GM21528 (cell line): ENCODE measurements at regions not wholly inside any gene's neighbourhood (a gene's known extent, or its start where the extent isn't known, plus 50 kb on each side); places are given as distances from the start of the nearest gene placed in this dataset.

Experiments used
- ATAC-seq: cut with Tn5 transposase; IDR thresholded peaks from one replicate; pipeline ENCODE4 v1.9.1; 2021; ENCODE audit warnings: mild to moderate bottlenecking, moderate library complexity; ENCODE audit not compliant: unreplicated experiment, low FRiP score

DNA sequence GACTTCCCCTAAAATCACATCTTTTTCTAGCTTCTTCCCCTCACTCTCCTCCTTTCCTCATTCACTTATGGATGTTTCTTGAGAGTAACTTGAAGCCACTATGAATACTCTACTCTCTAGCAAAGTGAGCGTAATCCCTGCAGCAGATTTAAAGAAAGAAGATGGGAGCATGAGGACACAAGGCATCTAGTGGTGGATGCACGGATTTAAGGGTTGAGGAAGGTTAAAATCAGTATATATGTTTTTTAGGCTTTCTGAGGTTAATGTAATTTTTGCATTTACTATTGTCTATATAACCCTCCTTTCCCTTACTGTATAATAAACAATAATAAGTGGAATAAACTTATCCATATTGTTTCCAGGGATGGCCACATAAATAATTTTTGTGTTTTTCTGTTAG is 495.2 kb upstream of the TPK1 start:
- ATAC-seq = no peak

DNA sequence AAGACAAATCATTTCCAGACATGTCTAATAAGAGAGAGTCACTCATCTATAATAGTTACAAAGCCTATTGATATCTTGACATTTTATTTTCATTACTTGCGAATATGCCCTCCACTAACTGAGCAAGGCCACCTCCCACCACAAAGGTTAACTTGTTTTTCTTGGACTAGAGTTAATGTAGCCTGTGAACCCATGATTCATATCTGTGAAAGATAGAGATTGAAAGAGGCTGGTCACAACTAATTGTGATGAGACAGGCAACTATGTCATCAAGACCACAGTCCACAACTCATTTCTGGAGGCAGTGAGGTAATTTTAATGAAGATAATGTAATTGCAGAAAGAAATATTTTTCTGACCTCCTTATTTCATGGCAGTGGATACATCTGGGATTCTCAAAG is 491.8 kb upstream of the TPK1 start:
- no peak for ATAC-seq

DNA sequence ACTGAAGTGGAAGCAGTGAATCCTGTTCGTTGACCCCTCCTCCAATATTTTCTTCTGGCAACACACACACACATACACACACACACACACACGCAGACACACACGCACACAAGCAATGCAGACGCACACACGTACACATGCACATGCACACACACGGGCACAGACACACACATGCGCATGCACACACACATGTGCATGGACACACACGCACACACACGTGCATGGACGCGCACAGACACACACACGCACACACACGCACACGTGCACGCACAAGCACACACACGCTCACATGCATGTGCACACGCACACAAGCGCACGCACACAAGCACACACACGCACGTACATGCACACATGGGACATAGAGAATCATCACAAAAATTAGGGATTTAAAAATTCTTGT is 488.2 kb upstream of the TPK1 start:
- no peak for ATAC-seq

DNA sequence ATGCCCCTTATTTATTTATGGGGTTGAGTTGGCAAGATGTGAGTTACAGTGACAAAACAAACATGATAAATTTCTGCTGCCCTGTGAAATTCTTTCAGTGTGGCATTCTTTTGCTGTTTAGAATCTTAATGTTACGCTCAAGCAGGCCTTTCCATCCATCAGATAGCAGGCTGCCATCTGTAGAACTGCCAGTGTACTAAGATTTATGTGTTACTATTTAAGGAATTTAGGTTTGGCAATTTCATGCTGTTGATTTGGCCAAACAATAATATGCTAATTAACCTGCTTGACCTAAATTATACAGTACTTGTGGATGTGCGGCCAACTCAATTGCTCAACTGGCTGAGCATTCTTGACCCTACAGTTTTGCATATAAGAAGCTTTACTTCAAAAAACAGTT is 477.7 kb upstream of the TPK1 start:
- ATAC-seq = no peak

DNA sequence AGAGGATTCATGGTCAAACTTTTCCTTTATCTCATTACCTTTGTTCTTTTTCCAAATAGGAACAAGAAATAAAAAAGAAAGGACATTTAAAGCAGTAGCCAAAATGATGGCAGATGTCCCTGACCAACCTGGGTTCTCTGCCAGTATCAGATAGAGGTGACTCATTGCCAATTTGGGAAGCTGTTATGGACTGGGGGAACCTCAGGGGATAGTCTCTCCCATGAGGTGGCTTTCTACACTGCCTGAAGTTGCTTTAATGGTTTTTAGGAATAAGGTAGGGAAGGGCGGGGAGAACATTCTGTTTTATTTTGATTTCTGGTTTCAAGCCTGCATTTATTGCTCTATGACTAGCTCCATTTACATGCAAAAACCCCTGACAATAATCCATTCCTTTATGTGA is 457.9 kb upstream of the TPK1 start:
- ATAC-seq = no peak

DNA sequence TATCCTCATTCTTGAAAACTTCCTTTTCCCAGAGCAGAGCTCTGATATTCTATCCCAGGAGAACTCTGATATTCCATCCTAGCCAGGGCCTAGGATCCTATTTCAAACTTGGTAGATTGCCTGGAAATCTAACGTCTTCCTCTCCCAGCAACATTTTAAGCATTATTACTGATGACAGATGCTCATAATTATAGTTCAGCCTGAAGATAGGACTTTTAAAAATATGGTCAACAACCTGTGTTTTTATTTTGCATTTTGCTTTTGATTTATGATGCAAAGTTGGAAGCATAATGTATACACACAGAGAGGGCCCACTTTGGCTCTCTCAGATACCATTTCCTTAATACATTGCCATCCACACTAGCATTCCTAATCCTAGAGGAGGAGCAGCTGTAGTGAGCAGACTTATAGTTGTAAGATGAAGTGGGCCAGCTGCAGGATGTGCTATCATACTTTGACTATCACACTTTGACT is 457.4 kb upstream of the TPK1 start:
- no peak for ATAC-seq

DNA sequence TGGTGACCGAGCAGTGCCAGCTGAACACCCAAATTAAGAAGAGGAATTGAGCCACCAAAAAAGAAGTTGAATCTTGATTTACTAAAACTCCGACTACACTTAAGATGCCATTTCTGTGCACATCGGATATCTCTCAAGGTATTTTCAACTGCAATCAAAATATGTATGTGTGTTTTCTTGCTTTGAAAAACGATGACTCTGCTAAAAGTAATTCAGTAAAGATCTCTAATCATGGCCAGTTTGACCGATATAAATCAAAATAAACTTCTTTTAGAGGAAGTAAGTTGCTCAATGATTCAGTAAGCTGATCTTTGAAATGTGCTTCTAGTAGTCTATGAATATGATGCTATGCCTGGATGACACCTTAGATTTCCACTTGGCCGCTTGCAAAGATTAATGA is 453.5 kb upstream of the TPK1 start:
- ATAC-seq = no peak

DNA sequence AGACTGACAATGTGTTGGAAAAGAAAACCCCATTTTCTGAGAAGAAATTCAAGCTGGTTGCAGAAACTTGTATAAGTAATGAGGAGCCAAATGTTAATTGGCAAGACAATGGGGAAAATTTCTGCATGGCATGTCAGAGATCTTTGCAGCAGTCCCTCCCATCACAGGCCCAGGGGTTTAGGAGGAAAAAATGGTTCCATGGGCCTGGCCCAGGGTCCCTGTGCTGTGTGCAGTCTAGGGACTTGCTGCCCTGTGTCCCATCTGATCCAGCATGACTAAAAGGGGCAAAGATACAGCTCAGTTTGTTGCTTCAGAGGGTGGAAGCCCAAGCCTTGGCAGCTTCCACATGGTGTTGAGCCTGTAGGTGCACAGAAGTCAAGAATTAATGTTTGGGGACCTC is 440.3 kb upstream of the TPK1 start:
- no peak for ATAC-seq

DNA sequence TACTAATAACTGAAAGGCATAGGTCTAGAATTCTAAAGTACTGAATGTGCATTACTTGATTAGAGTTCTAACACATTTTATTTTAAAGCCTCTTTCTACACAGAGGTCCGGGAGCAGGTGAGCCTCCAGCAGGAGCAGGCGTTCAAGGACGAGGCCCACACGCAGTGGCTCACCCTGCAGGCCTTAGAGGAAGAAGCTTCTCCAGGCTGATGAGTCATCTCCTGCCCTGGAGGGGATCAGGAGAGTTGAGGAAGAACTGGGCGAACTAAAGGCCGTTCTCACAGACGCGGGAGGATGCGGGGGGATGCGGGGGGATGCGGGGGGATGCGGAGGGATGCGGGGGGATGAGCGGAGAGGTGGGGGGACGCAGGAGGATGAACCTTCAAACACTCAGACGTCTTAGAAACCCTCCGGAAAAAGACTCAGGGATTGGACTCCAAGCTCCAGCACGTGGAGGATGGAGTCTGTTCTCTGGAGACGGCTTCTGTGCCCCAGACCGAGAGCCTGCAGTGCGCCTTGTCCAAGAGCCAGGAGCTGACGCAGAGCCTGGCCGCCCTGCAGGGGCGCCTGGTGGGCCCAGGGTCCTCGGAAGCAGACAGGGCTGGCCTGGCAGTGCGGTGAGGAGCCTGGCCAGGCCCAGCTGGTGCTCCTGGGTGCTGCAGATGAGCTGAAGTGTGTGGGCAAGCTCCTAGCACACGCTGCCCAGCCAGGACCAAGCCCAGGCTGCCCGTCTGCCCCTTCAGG is 433.7 kb upstream of the TPK1 start:
- no peak for ATAC-seq

DNA sequence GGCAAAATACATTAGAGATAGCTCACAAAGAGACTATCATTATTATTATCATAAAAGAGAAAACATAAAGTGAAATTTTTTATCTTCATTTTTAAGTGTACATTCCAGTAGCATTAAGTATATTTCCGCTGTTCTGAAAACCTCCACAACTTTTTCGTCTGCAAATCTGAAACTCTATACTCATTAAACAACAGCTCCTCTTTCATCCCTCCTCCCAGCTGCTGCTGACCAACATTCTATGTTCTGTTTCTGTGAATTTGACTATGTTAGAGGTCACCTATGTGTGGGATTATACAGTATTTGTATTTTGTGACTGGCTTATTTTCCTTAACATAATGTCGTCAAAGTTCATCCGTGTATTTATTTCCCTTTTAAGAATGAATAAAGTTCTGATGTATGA is 429.3 kb upstream of the TPK1 start:
- ATAC-seq = no peak

DNA sequence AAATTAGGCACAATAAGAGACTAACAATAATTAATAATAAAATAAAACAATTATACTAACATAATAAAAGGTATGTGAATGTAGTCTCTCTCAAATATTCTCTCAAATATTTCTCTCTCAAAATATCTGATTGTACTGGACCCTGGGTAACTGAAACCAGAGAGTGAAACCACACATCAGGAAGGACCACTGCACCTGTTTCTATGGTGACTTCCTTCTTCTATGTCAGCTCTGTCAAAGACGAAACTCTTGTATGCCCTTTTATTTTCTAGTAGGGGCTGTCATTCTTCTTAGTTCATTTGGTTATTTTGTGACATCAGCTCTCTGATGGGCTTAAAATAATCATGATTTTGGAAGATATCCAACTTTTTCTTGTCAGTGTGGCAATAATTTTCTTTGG is 428.0 kb upstream of the TPK1 start:
- no peak for ATAC-seq

DNA sequence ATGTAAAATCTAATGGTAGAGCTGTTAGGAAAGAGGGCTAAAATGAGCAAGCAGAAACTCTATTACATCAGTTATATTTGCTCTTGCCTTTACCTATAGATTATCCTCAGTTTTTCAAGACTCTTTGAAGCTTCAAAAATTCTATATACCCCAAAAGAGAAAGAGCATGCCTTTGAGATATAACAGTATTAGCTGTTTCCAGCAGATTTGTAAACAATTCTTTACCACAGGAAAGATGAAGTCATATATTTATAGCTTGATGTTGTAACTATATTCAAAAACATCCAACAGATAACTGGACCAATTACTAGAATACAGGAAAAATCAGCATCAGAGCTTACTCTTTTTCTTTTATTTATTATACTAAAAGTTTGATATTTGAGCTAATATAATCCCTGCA is 416.2 kb upstream of the TPK1 start:
- no peak for ATAC-seq

DNA sequence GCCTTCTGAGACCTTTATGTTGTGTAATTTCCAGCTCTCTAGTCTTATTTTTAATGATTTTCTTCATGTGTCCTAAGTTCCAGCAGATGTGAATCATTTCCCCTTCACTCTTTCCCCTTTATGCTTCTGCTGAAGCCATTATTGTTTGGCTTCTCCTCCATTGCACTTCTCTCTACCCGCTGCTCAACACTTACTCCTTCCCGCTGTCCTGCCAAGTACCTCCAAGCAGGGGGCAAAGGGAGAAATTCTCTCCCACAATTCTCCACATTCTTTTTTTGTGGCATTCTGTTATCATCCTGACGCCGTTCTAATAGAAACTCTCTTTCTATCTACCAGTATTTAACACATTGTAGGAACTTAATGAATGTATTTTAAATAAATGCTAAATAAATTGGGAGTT is 388.9 kb upstream of the TPK1 start:
- ATAC-seq = no peak

DNA sequence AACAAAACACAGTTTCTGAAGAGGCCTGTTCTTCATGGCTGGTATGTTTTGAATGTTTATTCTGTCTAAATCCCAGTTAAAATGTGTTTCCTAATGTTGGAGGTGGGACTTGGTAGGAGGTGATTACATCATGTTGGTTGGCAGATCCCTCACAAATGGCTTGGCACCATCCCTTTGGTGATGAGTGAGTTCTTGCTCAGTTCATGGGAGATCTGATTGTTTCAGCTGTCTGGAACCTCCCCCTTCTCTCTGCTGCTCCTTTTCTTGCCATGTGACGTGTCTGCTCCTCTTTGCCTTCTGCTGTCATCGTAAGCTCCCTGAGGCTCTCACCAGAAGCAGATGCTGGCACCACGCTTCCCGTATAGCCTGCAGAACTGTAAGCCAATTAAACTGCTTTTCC is 383.6 kb upstream of the TPK1 start:
- ATAC-seq = no peak

DNA sequence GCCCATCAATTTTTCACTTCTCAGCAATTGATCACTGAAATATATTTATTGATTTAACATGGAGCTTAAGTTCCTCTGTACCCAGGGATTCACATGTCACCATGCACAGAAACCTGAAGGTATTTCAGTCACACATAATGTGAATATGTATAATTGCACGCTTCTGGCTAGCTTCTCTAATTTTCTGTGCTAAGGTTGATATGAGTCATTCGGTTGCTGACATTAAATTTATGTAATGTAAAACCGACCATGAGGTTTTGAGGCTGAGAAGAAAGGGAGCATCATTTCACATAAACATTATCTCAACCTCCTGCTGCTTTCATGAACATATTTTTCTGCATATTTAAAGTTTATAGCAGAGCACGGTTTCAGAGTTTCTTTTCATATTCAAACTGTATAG is 381.0 kb upstream of the TPK1 start:
- ATAC-seq = no peak

DNA sequence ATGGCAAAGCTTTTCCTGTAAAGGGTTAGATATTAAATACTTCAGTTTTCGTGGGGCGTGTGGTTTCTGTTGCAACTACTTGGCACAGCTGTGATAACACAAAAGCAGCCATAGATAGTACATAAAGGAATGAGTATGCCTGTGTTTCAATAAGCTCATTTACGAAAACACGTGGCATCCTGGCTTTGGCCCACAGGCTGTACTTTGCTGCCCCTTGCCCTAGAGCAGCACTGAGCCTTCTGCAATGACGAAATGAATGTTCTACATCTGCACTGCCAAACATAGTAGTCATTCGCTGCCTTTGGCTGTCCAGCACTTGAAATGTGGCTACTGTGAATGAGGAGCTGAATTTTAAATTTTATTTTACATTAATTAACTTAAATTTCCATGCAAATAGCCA is 376.2 kb upstream of the TPK1 start:
- ATAC-seq = no peak

DNA sequence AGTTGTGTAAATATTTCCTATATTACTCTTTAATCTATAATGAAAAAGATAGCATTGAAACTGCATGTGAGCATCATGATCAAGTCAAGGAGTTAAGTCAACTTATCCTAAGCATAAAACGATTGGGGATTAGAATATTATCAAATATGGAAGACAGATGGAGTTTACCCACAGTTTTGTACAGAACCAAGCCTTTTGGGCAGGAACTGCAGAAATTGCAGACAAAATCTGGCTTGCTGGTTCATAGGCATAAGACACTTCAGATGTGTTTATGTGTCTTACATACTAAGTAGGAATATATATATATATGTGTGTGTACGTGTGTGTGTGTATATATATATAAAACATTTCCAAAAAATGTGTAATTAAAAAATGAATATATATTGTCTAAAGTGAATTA is 375.4 kb upstream of the TPK1 start:
- no peak for ATAC-seq

DNA sequence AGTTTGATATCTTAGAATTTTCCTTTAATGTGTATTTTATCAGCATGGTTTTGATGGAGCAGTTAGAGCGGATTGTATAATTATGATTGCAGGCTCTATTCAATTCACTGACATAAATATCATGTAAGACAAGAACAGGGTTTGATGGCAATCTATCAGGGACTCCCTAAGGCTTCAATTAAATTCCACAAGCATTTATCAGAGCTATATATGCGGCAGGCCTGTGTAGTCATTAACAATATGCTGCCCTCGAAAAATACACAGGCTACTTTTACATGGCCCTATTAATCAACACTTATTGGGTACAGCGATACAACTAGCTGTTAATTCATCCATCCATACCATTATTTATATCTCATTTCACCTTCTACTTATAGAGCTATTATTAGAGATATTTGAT is 358.1 kb upstream of the TPK1 start:
- ATAC-seq = no peak

DNA sequence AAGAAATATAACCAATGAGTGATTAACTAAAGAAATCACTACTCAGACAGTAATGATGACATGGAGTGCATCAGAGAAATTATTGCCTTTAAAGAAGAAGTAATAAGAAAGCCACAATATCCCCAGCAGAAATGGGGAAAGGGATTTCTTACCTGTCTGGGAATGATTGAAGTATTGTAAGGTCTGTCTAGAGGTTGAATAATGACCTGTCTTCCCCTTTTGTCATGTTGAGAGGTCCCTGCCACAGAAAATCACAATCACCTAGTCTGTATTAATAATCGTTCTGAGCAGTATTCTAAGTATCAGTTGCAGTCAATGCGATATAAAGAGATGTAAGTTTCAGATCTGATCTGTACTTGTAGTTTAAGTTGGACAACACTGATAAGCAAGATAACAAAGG is 349.1 kb upstream of the TPK1 start:
- ATAC-seq = no peak

DNA sequence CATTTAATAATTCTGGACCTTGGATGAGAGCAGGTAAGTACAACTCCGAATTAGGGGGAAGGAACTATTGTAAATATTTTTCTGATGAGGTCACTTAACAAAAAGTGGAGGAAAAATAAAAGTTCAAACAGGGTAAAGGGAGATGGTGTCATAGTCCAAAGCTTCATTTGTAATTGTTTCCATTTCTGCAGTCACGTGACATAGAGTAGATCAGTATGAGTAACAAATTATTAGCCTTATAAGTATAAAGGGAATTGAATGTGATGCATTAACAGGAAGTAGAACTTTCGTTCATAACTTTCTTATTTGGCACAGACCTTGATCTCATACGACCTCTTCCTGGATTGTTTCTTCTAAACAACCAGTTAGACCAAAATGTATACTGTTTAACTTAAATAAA is 347.2 kb upstream of the TPK1 start:
- ATAC-seq = no peak

DNA sequence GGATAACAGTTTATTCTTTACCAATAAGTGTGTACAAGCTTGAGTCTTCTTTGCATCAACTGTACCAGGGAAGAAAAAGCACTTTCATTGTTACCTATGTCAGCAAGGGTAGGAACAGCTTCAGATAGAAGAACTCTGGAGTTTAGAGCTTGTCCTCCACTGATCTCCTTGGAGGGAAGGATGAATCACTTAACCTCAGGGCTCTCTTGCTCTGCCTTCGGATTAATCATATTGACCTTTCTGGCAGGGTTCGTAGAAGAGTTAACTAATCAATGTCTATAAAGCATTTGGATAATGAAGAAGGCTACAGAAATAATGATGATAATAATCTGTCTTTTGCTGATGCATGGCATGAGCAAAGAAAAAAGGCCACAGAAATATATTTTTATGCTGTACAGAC is 339.5 kb upstream of the TPK1 start:
- no peak for ATAC-seq

DNA sequence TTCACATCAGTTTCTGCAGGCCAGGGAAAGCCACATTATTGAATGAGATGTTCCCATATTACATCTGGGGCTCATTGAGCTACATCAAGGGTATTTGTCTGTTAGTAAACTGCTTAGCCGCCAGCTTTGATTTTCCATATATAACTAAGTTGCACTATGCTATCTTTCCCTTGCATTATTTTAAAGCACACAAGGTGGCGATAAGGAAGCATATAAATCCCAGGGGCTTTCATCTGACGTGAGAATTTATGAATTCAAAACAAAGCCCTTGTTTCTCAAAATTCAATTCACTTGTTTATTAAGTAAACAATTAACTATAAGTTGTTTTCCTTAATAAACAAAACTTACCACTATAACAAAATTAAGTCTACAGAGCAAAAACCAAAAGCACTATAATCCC is 334.1 kb upstream of the TPK1 start:
- ATAC-seq = no peak

DNA sequence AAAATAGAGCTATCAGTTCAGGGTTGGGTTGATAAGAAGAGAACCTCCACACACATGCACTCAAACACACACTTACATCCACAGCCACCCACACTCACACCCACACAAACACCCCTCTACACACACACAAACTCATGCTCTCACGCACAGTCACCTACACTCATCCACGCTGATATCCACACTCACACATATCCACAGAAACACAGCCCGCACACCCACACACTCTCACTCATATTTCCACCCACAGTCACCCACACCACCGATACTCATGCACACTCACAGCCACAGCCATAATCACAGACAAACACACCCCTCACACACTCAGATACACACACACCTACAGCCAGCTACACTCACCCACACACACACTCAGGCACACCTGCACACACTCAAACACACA is 333.0 kb upstream of the TPK1 start:
- no peak for ATAC-seq
